ENCODE measurements at regions not wholly inside any gene's neighbourhood (a gene's known extent, or its start where the extent isn't known, plus 50 kb on each side); places are given as distances from the start of the nearest gene placed in this dataset.

GRCh38 chr1:193654951-193655735, 468.7 kb upstream of the B3GALT2 start:
- H3K27me3 Mint-ChIP-seq (ENCODE audit: low read depth in 3 of 3) = peaks cover 4 to 5% (median 4%) of the 10 kb centered on the region in 3 donors
- peaks cover 7 to 11% (median 8%) of the 10 kb centered on the region in 3 donors for H3K36me3 Mint-ChIP-seq
- peaks cover 0 to 6% of the 10 kb centered on the region in 2 donors for H3K4me1 Mint-ChIP-seq
- peaks cover 6 to 28% (median 8%) of the 10 kb centered on the region in 6 donors for H3K9me3 Mint-ChIP-seq
- H3K27ac Mint-ChIP-seq = no peak overlapping the region
- H3K4me3 Mint-ChIP-seq = no peak overlapping the region
- no peak for DNase-seq

DNA sequence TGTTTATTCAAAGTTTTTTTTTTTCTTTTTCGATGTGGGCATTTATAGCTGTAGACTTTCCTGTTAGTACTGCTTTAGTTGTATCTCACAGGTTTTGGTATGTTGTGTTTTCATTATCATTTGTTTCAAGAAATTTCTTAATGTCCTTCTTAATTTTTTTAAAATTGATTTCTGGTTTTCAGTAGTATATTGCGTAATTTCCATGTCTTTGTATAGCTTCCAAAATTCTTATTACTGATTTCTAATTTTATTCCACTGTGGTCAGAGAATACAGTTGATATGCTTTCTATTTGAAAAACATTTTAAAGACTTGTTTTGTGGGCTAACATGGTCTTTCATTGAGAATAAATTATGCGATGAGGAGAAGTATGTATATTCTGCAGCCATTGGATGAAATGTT, 463.2 kb upstream of the B3GALT2 start:
- Mint-ChIP-seq H3K36me3 (peaks cover 11 to 14% (median 14%) of the 10 kb centered on the region in 3 donors), H3K4me3 (no peak overlapping the region), H3K9me3 (peaks cover 8 to 36% (median 12%) of the 10 kb centered on the region in 6 donors), H3K27me3 (ENCODE audit: low read depth in 3 of 3) (peaks cover 0 to 5% (median 4%) of the 10 kb centered on the region in 3 donors), H3K4me1 (peaks cover 11 to 14% of the 10 kb centered on the region in 2 donors), H3K27ac (no peak overlapping the region)
- DNase-seq = no peak

DNA sequence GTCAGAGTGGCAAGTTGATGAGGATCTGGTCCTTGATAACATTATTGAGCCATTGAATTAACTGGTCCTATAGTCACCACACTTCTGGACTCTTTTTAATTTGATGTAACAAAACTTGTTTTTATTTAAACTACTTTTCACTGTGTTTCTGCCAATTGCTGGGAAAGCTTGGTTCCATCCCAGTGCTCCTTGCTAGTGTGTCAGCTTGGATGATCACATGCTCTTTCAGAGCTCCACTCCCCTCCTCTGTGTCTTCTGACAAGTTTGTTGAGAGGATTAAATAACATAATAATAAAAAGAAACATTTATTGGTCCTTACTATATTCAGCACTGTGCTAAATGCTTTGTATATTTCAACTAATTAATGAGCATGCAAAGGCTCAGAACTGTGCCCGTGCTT, 448.5 kb upstream of the B3GALT2 start:
- no peak for DNase-seq
- Mint-ChIP-seq H3K4me3 (no peak overlapping the region), H3K27me3 (ENCODE audit: low read depth in 3 of 3) (peaks cover 0 to 4% (median 0%) of the 10 kb centered on the region in 3 donors), H3K36me3 (no peaks in the 10 kb centered on the region), H3K27ac (no peak overlapping the region), H3K9me3 (no peaks in the 10 kb centered on the region), H3K4me1 (peaks cover 9% of the 10 kb centered on the region in 2 donors)

DNA sequence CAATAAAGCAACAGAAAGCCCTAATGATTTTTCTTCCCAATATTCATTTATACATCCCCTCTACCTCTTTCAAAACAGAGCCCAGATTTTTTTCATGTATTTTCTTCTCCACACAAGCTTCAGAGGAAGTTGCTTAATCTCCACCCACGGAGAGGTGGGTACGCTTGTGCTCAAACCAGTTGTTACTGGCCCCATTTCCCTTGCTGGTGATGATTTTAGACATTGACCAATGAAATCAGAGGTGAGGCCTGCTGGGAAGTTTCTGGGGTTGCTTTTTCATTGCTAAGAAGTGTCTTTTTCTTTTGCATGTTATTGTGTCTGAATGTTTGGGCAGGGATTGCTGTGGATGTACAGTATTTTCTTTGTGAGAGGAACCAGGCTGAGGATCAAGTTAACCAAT, 448.1 kb upstream of the B3GALT2 start:
- peaks cover 0 to 5% (median 0%) of the 10 kb centered on the region in 3 donors for H3K27me3 Mint-ChIP-seq (ENCODE audit: low read depth in 3 of 3)
- peak overlapping the region in 1 of 5 donors; percentile 18 for H3K4me3 Mint-ChIP-seq
- H3K4me1 Mint-ChIP-seq = peaks cover 9% of the 10 kb centered on the region in 2 donors
- H3K36me3 Mint-ChIP-seq = no peaks in the 10 kb centered on the region
- peak in 2 of 3 donors; percentile 2 to 9 for DNase-seq
- peak overlapping the region in 1 of 6 donors; percentile 2 for H3K27ac Mint-ChIP-seq
- H3K9me3 Mint-ChIP-seq = no peaks in the 10 kb centered on the region

DNA sequence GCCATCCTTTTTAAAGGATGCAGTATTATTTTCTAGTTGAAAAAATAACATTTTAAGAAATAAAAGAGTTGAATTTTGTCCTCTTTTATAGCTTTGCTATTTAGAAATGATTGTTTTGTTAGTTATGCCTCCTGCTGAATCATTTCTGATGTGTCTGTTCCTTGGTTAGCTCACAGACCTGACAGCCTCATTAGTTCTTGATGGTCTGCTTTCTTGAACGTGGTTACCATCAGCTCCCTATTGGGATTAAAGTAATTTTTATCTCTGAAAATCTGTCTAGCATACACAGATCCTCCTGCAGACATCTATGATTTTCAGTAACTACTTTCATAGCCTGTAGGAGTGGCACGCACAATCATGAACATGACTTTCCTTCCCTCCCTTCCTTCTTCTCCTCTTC, 447.6 kb upstream of the B3GALT2 start:
- peak overlapping the region in 1 of 6 donors; percentile 39 for H3K27ac Mint-ChIP-seq
- no peak overlapping the region for H3K4me3 Mint-ChIP-seq
- no peaks in the 10 kb centered on the region for H3K36me3 Mint-ChIP-seq

GRCh38 chr1:193633093-193633492, 446.7 kb upstream of the B3GALT2 start:
- H3K27me3 Mint-ChIP-seq (ENCODE audit: low read depth in 3 of 3) = peaks cover 0 to 7% (median 0%) of the 10 kb centered on the region in 3 donors
- no peak overlapping the region for H3K4me3 Mint-ChIP-seq
- H3K9me3 Mint-ChIP-seq = peaks cover 0 to 1% (median 0%) of the 10 kb centered on the region in 6 donors
- no peak overlapping the region for H3K27ac Mint-ChIP-seq
- peaks cover 9% of the 10 kb centered on the region in 2 donors for H3K4me1 Mint-ChIP-seq
- no peaks in the 10 kb centered on the region for H3K36me3 Mint-ChIP-seq
- no peak for DNase-seq

More for the DNA sequence above, 447.6 kb upstream of the B3GALT2 start:
- Mint-ChIP-seq H3K9me3 (peaks cover 0 to under 1% (median 0%) of the 10 kb centered on the region in 6 donors), H3K4me1 (peaks cover 9% of the 10 kb centered on the region in 2 donors), H3K27me3 (ENCODE audit: low read depth in 3 of 3) (peaks cover 0 to 7% (median 0%) of the 10 kb centered on the region in 3 donors)
- DNase-seq = no peak

DNA sequence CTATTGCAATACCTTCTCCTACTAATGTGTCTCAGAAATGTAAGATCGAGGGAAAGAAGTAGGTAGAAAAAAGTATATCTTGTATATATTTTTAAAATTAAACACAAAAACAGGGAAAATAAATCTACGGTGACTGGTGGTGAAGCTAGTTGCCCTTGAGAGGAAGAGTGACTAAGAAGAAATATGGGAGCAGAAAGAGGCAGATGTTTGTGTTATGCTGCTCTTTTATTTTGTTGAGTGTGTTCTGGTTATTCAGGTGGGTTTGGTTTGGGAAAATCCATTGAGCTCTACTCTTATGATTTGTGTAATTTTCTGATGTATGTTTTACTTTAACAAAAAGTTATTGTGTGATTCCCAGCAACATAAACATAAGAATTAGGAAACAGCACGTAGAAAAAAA, 444.9 kb upstream of the B3GALT2 start:
- DNase-seq = no peak
- H3K27ac Mint-ChIP-seq = no peak overlapping the region
- peaks cover 0 to 7% (median 0%) of the 10 kb centered on the region in 3 donors for H3K27me3 Mint-ChIP-seq (ENCODE audit: low read depth in 3 of 3)
- H3K4me3 Mint-ChIP-seq = no peak overlapping the region
- H3K36me3 Mint-ChIP-seq = no peaks in the 10 kb centered on the region
- peaks cover 0 to 1% (median 0%) of the 10 kb centered on the region in 6 donors for H3K9me3 Mint-ChIP-seq
- peaks cover 9% of the 10 kb centered on the region in 2 donors for H3K4me1 Mint-ChIP-seq

DNA sequence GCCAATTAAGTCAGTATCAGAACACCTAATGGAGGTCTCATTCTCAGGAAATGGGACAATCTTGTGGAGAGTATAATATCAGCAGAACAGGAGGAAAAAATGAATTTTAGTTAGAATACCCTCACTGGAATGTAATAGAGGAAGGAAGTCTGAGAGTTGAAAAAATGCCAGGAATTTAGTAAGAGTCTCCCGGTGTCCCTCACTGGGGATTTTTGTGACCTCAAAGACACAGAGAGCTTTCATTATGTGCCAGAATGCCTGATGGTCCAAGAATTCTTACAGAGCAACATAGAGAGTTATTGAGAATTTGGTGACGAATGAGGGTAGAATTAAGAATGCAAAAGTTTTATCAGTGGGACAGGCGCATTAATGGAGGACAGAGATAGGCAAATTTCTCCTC, 443.5 kb upstream of the B3GALT2 start:
- H3K27ac Mint-ChIP-seq = no peak overlapping the region
- H3K4me1 Mint-ChIP-seq = peaks cover 9% of the 10 kb centered on the region in 2 donors
- no peaks in the 10 kb centered on the region for H3K36me3 Mint-ChIP-seq
- H3K9me3 Mint-ChIP-seq = peaks cover 0 to 1% (median 0%) of the 10 kb centered on the region in 6 donors
- H3K4me3 Mint-ChIP-seq = no peak overlapping the region
- H3K27me3 Mint-ChIP-seq (ENCODE audit: low read depth in 3 of 3) = peaks cover 0 to 7% (median 0%) of the 10 kb centered on the region in 3 donors
- DNase-seq = no peak

DNA sequence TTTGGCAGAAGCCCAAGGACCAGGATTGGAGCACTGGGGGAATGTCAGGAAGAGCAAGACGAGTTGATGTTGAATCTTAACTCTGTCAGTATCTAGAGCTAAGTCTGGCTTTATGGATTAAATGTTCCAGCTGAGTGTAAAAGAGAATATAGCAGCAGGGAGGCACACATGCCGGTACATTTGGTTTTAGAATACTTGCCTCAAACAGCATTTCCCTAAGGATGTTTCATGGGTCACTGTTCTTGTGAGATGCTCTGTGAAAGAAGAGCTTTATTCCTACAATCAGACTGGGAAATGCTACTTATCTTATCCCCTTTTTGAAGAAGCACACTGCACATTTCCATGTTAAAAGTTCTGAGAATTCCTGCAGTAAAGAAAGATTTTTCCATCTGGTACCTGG, 440.3 kb upstream of the B3GALT2 start:
- DNase-seq = no peak
- Mint-ChIP-seq H3K27me3 (ENCODE audit: low read depth in 3 of 3) (peaks cover 0 to 7% (median 1%) of the 10 kb centered on the region in 3 donors), H3K27ac (no peak overlapping the region), H3K36me3 (no peaks in the 10 kb centered on the region), H3K9me3 (peaks cover 0 to 1% (median 0%) of the 10 kb centered on the region in 6 donors), H3K4me3 (no peak overlapping the region), H3K4me1 (no peaks in the 10 kb centered on the region)

DNA sequence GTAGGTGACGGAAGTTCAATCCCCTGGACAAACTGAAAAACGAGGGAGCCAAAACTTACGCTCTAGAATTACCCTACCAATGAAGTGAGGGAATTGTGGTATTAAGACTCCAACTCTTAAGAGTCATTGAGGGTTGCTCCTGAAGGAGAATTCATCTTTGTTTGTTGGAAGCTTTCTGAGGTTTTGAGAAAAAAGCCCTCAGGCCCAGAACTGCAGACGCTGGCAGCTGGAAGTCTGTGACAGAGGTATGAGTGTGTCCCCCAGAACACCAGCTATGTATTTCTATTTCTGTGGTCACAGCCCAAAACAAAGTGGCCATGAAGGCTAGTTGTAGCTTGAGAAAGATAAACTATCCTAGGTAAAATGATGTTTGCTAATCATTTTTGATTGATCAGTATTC, 438.8 kb upstream of the B3GALT2 start:
- Mint-ChIP-seq H3K9me3 (peaks cover 0 to 1% (median 0%) of the 10 kb centered on the region in 6 donors), H3K27ac (no peak overlapping the region), H3K4me3 (no peak overlapping the region), H3K36me3 (no peaks in the 10 kb centered on the region), H3K27me3 (ENCODE audit: low read depth in 3 of 3) (peaks cover 1 to 5% (median 1%) of the 10 kb centered on the region in 3 donors), H3K4me1 (no peaks in the 10 kb centered on the region)
- DNase-seq = no peak

DNA sequence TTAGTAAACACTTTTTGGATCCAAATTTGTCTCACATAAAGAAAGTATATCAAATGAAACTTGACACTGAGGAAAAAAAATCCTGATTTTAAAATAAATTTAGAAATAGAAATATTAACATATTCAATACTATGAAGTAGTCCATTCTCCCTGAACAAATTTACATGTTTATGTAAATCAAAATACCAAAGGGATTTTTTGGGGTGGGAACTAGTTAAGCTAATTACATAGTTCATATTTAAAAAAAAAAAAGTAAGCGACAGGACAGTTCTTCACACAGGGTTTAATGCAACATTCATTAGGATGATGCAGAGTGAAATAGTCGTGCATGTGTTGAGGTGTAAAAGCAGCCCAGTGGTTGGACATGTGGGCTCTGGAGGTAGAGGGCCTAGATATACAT, 433.5 kb upstream of the B3GALT2 start:
- Mint-ChIP-seq H3K4me1 (no peaks in the 10 kb centered on the region), H3K36me3 (no peaks in the 10 kb centered on the region), H3K27me3 (ENCODE audit: low read depth in 3 of 3) (peaks cover 0 to 3% (median 1%) of the 10 kb centered on the region in 3 donors), H3K4me3 (no peak overlapping the region), H3K27ac (no peak overlapping the region), H3K9me3 (no peaks in the 10 kb centered on the region)
- DNase-seq = no peak

DNA sequence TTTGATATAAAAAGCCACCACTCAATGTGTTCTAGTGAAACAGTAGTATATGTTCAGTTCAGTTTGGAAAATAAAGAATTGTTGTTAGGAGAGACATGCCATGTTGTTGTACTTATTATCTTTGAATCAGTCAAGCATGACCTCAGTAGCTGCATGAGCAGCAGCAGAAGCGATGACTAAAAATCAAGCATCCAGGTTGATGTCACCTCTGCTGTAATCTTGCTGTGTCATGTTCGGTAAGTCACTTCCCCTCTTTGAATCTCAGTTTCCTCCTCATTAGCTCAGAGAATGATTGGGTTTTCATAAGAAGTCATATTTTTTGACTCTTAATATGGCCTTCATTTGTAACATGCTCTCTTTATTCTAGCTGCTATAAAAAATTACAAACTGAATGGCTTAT, 428.4 kb upstream of the B3GALT2 start:
- no peak for DNase-seq

GRCh38 chr1:193614275-193614674, 427.9 kb upstream of the B3GALT2 start:
- Mint-ChIP-seq H3K4me3 (no peak overlapping the region), H3K27ac (no peak overlapping the region), H3K36me3 (peaks cover 0 to under 1% (median 0%) of the 10 kb centered on the region in 3 donors), H3K9me3 (no peaks in the 10 kb centered on the region), H3K27me3 (ENCODE audit: low read depth in 3 of 3) (peaks cover 0 to 2% (median 0%) of the 10 kb centered on the region in 3 donors), H3K4me1 (no peaks in the 10 kb centered on the region)
- DNase-seq = no peak

More for the DNA sequence above, 428.4 kb upstream of the B3GALT2 start:
- H3K36me3 Mint-ChIP-seq = no peaks in the 10 kb centered on the region
- H3K27me3 Mint-ChIP-seq (ENCODE audit: low read depth in 3 of 3) = peaks cover 0 to 2% (median 0%) of the 10 kb centered on the region in 3 donors
- H3K4me3 Mint-ChIP-seq = no peak overlapping the region
- no peak overlapping the region for H3K27ac Mint-ChIP-seq
- no peaks in the 10 kb centered on the region for H3K4me1 Mint-ChIP-seq
- H3K9me3 Mint-ChIP-seq = no peaks in the 10 kb centered on the region

- peaks cover 0 to 4% (median 0%) of the 10 kb centered on the region in 3 donors for H3K36me3 Mint-ChIP-seq
- H3K27me3 Mint-ChIP-seq (ENCODE audit: low read depth in 3 of 3) = peaks cover 0 to 5% (median 0%) of the 10 kb centered on the region in 3 donors
- H3K4me3 Mint-ChIP-seq = no peak overlapping the region
- no peaks in the 10 kb centered on the region for H3K4me1 Mint-ChIP-seq
- no peak overlapping the region for H3K27ac Mint-ChIP-seq
- H3K9me3 Mint-ChIP-seq = no peaks in the 10 kb centered on the region
- DNase-seq = no peak
These were observed 426.6 kb upstream of the B3GALT2 start for GRCh38 chr1:193613041-193613440.
